ENCODE measurements at regions not wholly inside any gene's neighbourhood (a gene's known extent, or its start where the extent isn't known, plus 50 kb on each side); places are given as distances from the start of the nearest gene placed in this dataset.

DNA sequence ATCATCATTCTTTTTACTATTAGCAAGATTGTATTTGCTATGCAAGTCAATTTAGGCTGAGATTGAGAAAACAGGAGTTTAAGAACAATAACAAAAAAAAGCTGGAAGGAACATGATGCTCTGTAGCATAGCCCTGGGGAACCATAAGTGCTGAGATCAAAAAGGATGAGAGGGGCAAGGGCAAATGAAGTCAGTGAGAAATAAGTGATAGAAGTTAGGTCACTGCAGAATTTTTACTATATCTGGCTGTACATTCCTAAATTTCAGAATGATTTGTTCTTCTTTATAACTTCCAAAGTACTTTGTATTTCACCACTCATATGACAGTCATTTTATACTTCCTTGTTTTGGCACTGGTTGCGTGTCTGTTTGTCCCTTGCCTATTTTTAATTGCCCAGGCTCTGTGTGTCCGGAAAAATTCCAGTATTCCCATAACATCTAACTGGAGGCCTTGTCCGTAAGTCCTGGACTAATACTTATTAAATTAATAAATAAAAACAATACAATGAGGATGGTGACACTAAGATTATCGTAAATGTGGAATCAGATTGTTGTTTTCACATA is 444.7 kb downstream of the TENT5A start:
- Mint-ChIP-seq H3K27ac (no peak overlapping the region), H3K4me1 (ENCODE audit: low read depth) (peaks cover 24% of the 10 kb centered on the region), H3K36me3 (ENCODE audit: low read depth) (no peaks in the 10 kb centered on the region), H3K4me3 (no peak overlapping the region), H3K9me3 (no peaks in the 10 kb centered on the region), H3K27me3 (ENCODE audit: insufficient read depth) (no peaks in the 10 kb centered on the region)
- DNase-seq = no peak
- TF ChIP-seq, protein P1, sequence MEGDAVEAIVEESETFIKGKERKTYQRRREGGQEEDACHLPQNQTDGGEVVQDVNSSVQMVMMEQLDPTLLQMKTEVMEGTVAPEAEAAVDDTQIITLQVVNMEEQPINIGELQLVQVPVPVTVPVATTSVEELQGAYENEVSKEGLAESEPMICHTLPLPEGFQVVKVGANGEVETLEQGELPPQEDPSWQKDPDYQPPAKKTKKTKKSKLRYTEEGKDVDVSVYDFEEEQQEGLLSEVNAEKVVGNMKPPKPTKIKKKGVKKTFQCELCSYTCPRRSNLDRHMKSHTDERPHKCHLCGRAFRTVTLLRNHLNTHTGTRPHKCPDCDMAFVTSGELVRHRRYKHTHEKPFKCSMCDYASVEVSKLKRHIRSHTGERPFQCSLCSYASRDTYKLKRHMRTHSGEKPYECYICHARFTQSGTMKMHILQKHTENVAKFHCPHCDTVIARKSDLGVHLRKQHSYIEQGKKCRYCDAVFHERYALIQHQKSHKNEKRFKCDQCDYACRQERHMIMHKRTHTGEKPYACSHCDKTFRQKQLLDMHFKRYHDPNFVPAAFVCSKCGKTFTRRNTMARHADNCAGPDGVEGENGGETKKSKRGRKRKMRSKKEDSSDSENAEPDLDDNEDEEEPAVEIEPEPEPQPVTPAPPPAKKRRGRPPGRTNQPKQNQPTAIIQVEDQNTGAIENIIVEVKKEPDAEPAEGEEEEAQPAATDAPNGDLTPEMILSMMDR (IDR thresholded peaks at IDR 0.05) = no peak

- Mint-ChIP-seq H3K27ac (peak overlapping the region; percentile 14; the same call in 1 of the 2 replicates), H3K36me3 (ENCODE audit: low read depth) (no peaks in the 10 kb centered on the region), H3K4me1 (ENCODE audit: low read depth) (peaks cover 24% of the 10 kb centered on the region), H3K4me3 (no peak overlapping the region), H3K27me3 (ENCODE audit: insufficient read depth) (no peaks in the 10 kb centered on the region), H3K9me3 (no peaks in the 10 kb centered on the region)
- no peak for DNase-seq
- TF ChIP-seq, protein P1 (IDR thresholded peaks at IDR 0.05) = no peak
Measured at GRCh38 chr6:81304466-81304865, 448.0 kb downstream of the TENT5A start.

GRCh38 chr6:81300961-81301360 is 451.5 kb downstream of the TENT5A start:
- no peak for DNase-seq
- no peaks in the 10 kb centered on the region for H3K9me3 Mint-ChIP-seq
- H3K27ac Mint-ChIP-seq = no peak overlapping the region
- TF ChIP-seq, protein P1 (IDR thresholded peaks at IDR 0.05) = no peak
- H3K4me1 Mint-ChIP-seq (ENCODE audit: low read depth) = peaks cover 19% of the 10 kb centered on the region
- H3K4me3 Mint-ChIP-seq = no peak overlapping the region
- no peaks in the 10 kb centered on the region for H3K36me3 Mint-ChIP-seq (ENCODE audit: low read depth)
- no peaks in the 10 kb centered on the region for H3K27me3 Mint-ChIP-seq (ENCODE audit: insufficient read depth)

GRCh38 chr6:81298751-81299150 is 453.7 kb downstream of the TENT5A start:
- H3K9me3 Mint-ChIP-seq = no peaks in the 10 kb centered on the region
- no peak for DNase-seq
- no peaks in the 10 kb centered on the region for H3K36me3 Mint-ChIP-seq (ENCODE audit: low read depth)
- peaks cover 8% of the 10 kb centered on the region for H3K4me1 Mint-ChIP-seq (ENCODE audit: low read depth)
- H3K27me3 Mint-ChIP-seq (ENCODE audit: insufficient read depth) = peaks cover 2% of the 10 kb centered on the region; the same call in 1 of the 2 replicates
- H3K4me3 Mint-ChIP-seq = no peak overlapping the region
- TF ChIP-seq, protein P1 (IDR thresholded peaks at IDR 0.05) = no peak
- H3K27ac Mint-ChIP-seq = no peak overlapping the region

DNA sequence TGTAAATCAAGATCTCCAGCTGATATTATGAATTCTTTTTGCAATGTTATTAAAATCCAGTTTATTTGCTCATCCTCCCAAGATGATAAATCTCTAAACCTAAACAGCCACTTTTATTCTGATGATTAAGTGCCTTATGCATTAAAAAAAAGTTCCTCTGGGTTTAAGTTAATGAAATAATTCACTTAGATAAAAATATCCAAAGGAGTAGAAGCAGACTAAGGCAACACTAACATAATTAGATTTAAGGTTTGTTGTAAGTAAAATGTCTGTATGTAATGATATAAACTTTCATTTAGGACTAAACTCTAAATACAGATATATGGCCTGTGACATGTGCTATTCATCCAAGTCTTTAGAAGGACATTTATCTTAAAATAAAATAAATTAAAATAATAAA is 457.2 kb downstream of the TENT5A start:
- peaks cover 8% of the 10 kb centered on the region for H3K4me1 Mint-ChIP-seq (ENCODE audit: low read depth)
- peak overlapping the region; percentile 31; the same call in 1 of the 2 replicates for H3K27ac Mint-ChIP-seq
- DNase-seq = no peak
- H3K4me3 Mint-ChIP-seq = no peak overlapping the region
- H3K36me3 Mint-ChIP-seq (ENCODE audit: low read depth) = no peaks in the 10 kb centered on the region
- no peaks in the 10 kb centered on the region for H3K9me3 Mint-ChIP-seq
- TF ChIP-seq, protein P1 (IDR thresholded peaks at IDR 0.05) = no peak
- peaks cover 2% of the 10 kb centered on the region; the same call in 1 of the 2 replicates for H3K27me3 Mint-ChIP-seq (ENCODE audit: insufficient read depth)
